ENCODE measurements at regions not wholly inside any gene's neighbourhood (a gene's known extent, or its start where the extent isn't known, plus 50 kb on each side); places are given as distances from the start of the nearest gene placed in this dataset.
"Not testable (repeated sequence)": the region's sequence is repeated elsewhere in the genome, so short reads cannot be mapped to it uniquely, and the experiment has no call there.

GRCh38 chr7:112678626-112679025, 111.6 kb downstream of the TMEM168 start:
- DNase-seq (ENCODE audit: low read depth) = no peak

GRCh38 chr7:112689466-112690177, 100.6 kb downstream of the TMEM168 start:
- not testable (repeated sequence) for DNase-seq (ENCODE audit: low read depth)

GRCh38 chr7:112692333-112692732, 97.9 kb downstream of the TMEM168 start:
- no peak for DNase-seq (ENCODE audit: low read depth)

- DNase-seq (ENCODE audit: low read depth) = not testable (repeated sequence)
Observed at GRCh38 chr7:112697211-112697610, 93.0 kb downstream of the TMEM168 start.

- DNase-seq (ENCODE audit: low read depth) = no peak
Observed at GRCh38 chr7:112699725-112700513, 90.3 kb downstream of the TMEM168 start.

GRCh38 chr7:112701456-112701855, 88.7 kb downstream of the TMEM168 start:
- no peak for DNase-seq (ENCODE audit: low read depth)

- no peak for DNase-seq (ENCODE audit: low read depth)
Observed at GRCh38 chr7:112707655-112708054, 82.5 kb downstream of the TMEM168 start.

GRCh38 chr7:112708236-112708635, 82.0 kb downstream of the TMEM168 start:
- DNase-seq (ENCODE audit: low read depth) = no peak

Data from non-pigmented ciliary epithelial cell (primary cell).